AG10803 (cell line): ENCODE measurements at regions not wholly inside any gene's neighbourhood (a gene's known extent, or its start where the extent isn't known, plus 50 kb on each side); places are given as distances from the start of the nearest gene placed in this dataset.

Source experiments
- DNase-seq: peaks from one replicate; pipeline ENCODE4 v3.0.0; 2010; ENCODE audit warnings: low read depth
- H3K4me3 ChIP-seq: 2 replicates; pipeline ENCODE4 v1.5.1; 2011; ENCODE audit warnings: mild to moderate bottlenecking, low read length, control low read depth
- TF ChIP-seq, protein P1 (sequence below): conservative IDR thresholded peaks from 2 replicates; pipeline ENCODE4 v1.5.1; 2011; ENCODE audit warnings: mild to moderate bottlenecking, low read length, control low read depth, inconsistent platforms

DNA sequence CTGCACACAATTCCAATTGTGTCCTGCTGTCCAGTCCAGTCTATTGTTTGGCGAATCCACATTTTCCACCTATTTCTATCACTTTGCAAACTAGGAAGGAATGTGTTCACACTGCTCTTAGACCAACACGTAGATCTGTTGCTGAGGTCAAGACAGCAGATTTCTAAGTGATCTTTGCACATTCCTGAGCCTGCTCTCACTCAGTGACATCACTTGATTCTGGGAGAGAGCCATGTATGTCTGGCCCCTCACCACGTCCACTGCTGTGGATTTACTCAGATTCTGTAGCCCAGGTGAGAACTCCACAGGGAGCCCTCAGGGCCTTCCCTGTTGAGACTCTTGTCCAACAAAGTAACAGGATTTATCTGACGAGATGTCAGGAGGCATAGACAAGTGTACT is 317.2 kb downstream of the TSN start:
- TF ChIP-seq, protein P1, sequence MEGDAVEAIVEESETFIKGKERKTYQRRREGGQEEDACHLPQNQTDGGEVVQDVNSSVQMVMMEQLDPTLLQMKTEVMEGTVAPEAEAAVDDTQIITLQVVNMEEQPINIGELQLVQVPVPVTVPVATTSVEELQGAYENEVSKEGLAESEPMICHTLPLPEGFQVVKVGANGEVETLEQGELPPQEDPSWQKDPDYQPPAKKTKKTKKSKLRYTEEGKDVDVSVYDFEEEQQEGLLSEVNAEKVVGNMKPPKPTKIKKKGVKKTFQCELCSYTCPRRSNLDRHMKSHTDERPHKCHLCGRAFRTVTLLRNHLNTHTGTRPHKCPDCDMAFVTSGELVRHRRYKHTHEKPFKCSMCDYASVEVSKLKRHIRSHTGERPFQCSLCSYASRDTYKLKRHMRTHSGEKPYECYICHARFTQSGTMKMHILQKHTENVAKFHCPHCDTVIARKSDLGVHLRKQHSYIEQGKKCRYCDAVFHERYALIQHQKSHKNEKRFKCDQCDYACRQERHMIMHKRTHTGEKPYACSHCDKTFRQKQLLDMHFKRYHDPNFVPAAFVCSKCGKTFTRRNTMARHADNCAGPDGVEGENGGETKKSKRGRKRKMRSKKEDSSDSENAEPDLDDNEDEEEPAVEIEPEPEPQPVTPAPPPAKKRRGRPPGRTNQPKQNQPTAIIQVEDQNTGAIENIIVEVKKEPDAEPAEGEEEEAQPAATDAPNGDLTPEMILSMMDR = no peak

GRCh38 chr2:122074201-122074600 is 318.8 kb downstream of the TSN start:
- no peak overlapping the region for H3K4me3 ChIP-seq
- no peak for DNase-seq
- TF ChIP-seq, protein P1 = no peak

More for the DNA sequence above, 317.2 kb downstream of the TSN start:
- DNase-seq = peak; percentile 34
- H3K4me3 ChIP-seq = no peak overlapping the region

- TF ChIP-seq, protein P1 = no peak
- DNase-seq = no peak
- H3K4me3 ChIP-seq = no peak overlapping the region
Measured at GRCh38 chr2:122075381-122075780, 319.9 kb downstream of the TSN start.

DNA sequence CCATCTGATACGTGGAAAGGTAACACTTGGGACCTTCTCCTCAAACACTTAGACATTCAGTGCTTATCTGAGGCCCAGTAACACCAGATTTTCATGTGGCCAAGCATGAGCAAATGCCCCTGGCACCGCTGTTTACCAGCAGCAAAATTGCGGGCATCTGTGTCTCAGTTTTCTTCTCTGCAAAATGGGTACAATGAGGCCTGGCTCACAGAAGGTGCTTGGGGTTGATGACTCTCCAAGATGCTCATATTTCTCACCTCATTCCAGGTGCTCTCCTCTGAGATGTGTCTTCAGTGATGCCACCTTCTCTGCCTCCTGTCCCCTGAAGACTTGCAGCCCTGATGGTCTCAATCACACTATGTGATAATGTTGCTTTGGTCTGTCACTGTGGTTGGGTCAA is 321.7 kb downstream of the TSN start:
- TF ChIP-seq, protein P1 = no peak
- no peak overlapping the region for H3K4me3 ChIP-seq
- no peak for DNase-seq

- DNase-seq = no peak
- H3K4me3 ChIP-seq = no peak overlapping the region
- TF ChIP-seq, protein P1 = no peak
Measured at GRCh38 chr2:122077771-122078170, 322.3 kb downstream of the TSN start.

GRCh38 chr2:122078451-122078850 is 323.0 kb downstream of the TSN start:
- TF ChIP-seq, protein P1 = no peak

DNA sequence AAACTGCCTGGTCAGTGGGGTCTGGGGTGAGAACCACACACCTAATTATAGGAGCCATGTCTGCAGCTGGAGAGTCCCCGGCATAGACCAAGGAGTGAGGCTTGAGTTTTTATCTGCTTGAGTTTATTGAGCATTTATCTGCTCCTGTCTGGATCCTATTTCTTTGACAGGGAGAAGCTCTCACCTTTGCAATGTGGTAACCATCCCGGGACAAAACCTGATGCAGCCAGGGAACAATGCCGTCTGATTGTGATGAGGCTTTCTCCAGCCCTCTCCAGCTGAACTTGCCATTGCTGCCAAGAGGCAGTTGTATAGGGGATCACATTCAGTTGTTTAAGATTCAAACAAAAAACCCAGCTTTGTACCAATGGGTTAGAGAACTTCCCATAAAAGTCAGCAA is 324.4 kb downstream of the TSN start:
- TF ChIP-seq, protein P1 = no peak
- DNase-seq = no peak
- H3K4me3 ChIP-seq = no peak overlapping the region

More at GRCh38 chr2:122078451-122078850, 323.0 kb downstream of the TSN start:
- peak; percentile 56 for DNase-seq
- no peak overlapping the region for H3K4me3 ChIP-seq
